DMS53 treated with DMSO at 0.1 percent for 48 hours (cell line): ENCODE measurements at regions not wholly inside any gene's neighbourhood (a gene's known extent, or its start where the extent isn't known, plus 50 kb on each side); places are given as distances from the start of the nearest gene placed in this dataset.
"Not testable (repeated sequence)": the region's sequence is repeated elsewhere in the genome, so short reads cannot be mapped to it uniquely, and the experiment has no call there.

Source experiments
- DNase-seq: peaks from one replicate; lab custom pipeline; 2025; ENCODE audit not compliant: unreplicated experiment; lab: John Stamatoyannopoulos, UW

DNA sequence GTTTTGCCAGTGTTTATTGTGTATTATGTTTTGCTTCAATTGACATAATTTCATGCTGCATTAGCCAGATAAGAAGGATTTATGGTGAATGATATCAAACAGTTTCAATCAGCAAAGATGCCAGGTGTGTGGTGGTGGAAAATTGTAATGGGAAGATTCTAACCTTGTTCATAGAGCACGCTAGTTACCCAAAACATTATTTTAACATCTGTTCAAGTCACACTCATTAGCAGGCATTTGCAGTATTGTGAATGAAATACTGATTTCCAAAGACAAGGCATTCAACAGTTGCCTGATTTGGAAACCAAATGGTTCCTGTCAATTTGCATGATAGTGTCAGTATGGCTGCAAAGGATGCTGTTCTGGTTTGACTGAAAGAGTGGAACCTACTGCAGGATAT lies 129.7 kb downstream of the EPC1 start:
- no peak for DNase-seq

DNA sequence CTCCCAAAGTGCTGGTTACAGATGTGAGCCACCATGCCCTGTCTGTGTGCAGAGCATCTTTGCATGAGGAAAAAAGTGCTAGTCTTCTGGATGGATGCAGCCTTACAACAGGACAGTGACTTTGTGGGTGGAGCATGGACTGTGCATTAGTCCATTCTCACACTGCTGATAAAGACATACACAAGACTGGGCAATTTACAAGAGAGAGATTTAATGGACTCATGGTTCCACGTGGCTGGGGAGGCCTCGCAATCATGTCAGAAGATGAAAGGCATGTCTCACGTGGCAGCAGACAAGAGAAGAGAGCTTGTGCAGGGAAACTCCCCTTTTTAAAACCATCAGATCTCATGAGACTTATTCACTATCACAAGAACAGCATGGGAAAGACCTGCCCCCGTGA lies 133.1 kb downstream of the EPC1 start:
- not testable (repeated sequence) for DNase-seq

- no peak for DNase-seq
Observed at GRCh38 chr10:32211046-32211363, 136.0 kb downstream of the EPC1 start.

DNA sequence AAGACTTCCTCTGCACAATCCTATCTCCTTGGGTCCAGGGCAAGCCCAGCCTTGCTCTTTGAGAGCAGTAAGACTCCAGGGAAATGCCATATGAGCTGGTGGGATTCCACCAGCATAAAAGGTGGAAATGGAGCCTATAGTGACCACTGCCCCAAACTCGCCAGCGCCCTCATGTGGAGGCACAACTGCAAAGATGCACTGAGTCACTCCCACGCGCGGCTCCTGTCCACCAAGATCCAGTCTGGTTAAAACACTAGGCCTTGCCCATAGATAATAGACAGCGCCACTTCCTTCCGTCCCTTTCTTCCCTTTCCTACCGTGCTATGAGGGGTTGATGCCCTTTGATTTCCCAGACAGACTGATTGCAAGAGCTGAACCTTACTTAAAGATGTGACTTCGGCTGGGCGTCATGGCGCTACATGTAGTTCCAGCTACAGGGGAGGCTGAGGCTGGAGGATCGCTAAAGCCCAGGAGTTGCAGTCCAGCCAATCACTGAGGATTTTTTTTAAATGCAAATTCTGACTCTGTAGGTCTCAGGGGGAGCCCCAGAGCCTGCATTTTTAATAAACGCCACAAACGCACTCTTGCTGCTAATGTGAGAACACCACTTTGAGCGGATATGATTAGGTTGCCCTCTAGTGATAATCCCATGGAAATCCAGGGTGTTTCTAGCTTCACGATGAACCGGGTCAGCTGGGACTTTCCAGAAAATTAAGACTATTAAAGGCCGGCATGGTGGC lies 136.5 kb downstream of the EPC1 start:
- peak; percentile 30 for DNase-seq

DNA sequence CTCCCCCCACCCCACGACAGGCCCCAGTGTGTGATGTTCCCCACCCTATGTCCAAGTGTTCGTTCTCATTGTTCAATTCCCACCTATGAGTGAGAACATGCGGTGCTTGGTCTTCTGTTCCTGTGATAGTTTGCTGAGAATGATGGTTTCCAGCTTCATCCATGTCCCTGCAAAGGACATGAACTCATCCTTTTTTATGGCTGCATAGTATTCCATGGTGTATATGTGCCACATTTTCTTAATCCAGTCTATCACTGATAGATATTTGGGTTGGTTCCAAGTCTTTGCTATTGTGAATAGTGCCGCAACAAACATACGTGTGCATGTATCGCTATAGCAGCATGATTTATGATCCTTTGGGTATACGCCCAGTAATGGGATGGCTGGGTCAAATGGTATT lies 139.0 kb downstream of the EPC1 start:
- DNase-seq: not testable (repeated sequence)

- DNase-seq: peak; percentile 65
Observed at GRCh38 chr10:32207544-32207943, 139.4 kb downstream of the EPC1 start.

DNA sequence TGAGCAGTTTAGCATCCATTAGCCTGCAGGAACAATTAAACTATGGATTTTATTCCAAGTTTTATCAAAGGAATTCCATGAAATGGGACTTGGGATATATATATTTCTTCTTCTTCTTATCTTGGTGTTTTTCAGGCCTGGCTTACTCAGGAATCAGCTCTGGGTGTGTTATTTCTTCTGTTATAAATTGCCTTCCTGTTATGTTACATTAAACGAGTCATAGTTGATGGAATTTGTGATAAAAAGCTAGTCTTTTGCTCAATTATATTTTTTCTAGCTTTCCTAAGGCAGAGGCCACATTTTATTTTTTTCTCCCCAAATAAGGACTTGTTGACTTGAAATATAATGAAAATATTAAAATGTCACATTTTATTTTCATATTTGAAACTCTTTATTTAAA lies 141.3 kb downstream of the EPC1 start:
- no peak for DNase-seq

DNA sequence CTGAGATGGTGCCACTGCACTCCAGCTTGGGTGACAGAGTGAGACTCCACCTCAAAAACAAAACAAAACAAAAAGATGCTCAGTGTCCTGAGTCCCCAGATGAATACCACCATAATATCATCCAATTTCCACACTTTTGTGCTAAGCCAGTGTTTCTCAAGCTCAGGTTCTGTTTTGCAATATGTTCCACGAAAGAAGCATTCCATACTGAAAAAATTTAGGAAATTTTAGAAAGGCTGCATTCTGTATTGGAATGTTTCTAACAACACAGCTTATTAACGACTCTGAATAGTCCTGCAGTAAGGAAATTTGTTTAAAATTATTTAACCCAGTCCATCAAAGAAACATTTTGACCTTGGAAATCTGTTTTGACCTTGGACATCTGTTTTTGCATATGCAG lies 142.4 kb downstream of the EPC1 start:
- no peak for DNase-seq

DNA sequence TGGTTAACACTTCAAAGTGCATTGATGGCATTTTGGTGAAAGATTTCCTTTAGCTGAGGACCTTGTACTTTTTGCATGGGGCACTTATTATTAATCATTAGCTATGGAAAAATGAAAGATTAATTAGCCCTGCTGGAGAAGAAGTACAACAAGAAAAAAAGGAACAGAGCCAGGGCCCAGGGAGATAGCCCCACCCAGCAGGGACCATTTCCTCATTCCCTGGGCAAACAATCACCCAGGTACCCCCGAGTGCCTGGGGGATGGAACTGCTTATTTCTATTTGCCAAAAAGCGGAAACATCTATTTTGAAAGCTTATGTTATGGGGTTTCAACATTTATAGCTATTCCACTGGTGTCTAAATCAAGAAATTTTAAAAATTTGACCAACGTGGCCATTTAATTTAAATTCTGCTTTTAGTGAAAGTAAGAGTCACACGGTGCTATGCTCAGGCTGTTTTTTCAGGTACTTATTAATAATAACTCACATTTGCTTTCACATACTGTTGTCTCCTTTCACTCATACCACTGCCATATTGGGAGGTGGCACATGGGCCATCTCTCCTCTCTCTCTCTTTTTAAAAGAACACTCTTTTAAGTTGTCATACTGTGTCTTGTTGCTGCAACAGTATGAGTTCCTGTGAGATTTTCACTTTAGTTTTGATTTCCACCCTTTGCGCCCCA lies 143.6 kb upstream of the KIF5B start:
- no peak for DNase-seq

- no peak for DNase-seq
Observed at GRCh38 chr10:32197423-32197822, 141.2 kb upstream of the KIF5B start.

GRCh38 chr10:32190890-32191491 lies 134.8 kb upstream of the KIF5B start:
- peak; percentile 17 for DNase-seq

DNA sequence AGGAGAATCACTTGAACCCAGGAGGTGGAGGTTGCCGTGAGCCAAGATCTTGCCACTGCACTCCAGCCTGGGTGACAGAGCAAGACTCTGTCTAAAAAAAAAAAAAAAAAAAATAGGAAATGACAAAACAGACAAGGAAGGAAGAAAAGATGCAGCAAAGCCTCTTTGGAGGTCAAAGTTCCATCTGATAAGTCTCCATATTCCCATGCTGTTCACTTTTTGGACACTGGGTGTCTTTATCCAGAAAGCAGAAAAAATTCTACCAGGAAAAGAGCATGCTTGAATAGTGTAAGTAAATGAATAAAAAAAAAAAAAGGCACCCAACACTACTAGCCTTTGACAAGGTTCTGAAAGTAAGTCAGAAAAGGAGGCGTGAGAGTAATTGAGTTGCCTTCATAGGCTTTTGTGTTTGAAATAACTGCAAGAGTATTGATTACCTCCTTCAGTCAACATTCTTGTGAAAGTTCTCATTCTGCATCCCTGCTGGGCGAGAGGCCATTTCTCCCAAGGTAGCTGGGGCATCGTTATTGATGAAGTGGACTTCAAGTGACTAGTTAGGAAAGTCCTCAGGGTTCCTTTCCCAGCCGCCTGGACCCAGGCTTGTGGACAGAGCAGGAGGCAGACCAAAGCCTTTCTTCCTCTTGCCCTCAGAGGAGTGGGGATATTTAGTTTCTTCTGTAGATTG lies 133.3 kb upstream of the KIF5B start:
- DNase-seq: no peak

GRCh38 chr10:32188601-32189000 lies 132.4 kb upstream of the KIF5B start:
- DNase-seq: not testable (repeated sequence)

DNA sequence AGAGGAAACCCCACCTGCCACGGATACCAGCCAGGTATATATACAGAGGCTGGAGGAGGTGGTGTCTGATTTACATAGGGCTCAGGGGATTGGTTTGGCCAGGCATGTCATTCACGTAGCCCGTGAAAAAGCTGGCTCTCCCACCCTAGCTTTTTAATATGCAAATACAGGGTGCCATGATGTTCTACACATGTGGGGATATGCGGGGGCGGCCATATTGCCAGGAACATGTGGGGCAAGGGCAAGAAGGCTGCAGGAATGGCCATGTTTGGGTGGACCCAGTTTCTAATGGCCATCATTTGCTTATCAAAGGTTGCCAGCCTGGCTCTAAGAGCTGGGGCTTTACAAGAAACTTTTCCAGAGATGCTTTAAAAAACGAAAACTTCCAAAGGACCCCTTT lies 131.5 kb upstream of the KIF5B start:
- no peak for DNase-seq

GRCh38 chr10:32183652-32184051 lies 127.4 kb upstream of the KIF5B start:
- DNase-seq: not testable (repeated sequence)

- DNase-seq: no peak
Observed at GRCh38 chr10:32182476-32182875, 126.3 kb upstream of the KIF5B start.

DNA sequence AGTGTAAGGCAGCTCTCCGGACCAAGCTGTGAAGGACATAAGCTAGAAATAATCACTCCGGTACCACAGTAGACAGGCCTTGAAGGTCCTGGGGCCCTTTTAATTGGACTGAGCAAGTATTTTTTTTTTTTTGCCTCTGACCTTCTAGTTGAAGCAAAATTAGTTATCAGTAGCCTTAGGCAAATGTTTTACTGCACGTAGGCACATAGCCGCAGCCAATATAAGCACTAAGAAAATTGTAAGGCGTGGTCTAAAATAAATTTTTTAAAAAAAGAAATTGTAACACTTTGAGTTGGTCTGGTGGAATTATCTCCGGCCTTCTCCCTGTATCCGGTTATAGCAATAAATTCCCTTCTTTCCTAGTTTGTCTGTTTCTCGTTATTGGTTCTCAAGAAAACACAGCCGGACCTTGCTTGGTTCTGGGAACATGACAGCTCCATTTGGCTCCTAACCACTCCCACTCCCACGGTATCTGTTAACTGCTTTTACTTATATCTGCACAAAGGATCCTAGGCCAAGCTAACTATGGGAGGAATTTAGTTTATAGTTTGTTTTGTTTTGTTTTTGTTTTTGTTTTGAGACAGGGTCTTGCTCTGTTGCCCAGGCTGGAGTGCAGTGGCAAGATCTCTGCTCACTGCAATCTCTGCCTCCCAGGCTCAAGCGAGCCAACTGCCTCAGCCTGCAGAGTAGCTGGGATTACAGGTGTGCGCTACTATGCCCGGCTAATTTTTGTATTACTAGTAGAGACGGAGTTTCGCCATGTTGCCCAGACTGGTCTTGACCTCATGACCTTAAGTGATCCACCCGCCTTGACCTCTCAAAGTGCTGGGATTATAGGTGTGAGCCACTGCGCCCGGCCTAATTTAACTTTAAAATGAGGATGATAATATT lies 124.4 kb upstream of the KIF5B start:
- DNase-seq: no peak

DNA sequence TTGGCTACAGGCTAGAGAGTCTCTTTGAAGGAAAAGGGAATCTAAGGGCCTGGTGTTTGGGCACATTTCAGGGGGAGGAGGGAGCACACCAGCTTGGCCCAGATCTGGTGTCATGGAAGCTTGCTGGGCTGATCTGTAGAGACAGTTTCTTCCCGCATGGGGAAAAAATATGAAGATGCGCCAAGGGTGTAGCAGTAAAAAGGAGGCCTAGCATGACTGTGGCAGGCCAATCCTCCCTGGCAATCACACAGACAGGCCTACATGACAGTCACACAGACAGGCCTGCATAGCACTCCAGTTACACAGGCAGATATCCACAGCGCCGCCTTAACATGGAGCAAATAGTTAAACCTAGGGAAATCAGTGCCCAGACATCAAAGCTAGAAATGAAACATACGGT lies 123.6 kb upstream of the KIF5B start:
- no peak for DNase-seq

DNA sequence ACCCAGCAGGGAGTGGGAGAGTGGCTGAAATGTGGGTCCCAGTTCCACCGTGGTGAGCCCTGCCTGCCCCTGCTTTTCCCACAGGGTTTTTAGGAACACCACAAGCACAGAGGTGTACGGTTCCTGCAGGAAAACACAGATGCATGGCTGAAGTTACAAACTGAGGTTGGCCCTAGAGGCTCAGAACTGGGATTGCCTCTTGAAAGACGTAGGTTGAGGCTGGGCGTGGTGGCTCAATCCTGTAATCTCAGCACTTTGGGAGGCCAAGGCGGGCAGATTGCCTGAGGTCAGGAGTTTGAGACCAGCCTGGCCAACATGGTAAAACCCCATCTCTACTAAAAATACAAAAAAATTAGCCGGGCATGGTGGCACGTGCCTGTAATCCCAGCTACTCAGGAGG lies 121.4 kb upstream of the KIF5B start:
- DNase-seq: not testable (repeated sequence)

DNA sequence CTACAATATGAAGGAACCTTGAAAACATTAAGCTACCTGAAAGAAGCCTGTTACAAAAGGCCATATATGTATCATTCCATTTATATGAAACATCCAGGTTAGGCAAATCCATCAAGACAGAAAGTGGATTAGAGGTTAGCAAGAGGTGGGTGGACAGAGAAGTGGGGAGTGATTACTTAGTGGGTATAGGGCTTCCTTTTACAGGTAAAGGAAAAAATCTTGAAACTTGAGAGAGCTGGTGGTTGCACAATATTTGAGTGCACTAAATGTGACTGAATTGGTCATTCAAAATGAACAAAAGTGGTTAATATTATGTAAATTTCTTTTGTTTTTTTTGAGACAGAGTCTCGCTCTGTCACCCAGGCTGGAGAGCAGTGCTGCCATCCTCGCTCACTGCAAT lies 119.4 kb upstream of the KIF5B start:
- no peak for DNase-seq

DNA sequence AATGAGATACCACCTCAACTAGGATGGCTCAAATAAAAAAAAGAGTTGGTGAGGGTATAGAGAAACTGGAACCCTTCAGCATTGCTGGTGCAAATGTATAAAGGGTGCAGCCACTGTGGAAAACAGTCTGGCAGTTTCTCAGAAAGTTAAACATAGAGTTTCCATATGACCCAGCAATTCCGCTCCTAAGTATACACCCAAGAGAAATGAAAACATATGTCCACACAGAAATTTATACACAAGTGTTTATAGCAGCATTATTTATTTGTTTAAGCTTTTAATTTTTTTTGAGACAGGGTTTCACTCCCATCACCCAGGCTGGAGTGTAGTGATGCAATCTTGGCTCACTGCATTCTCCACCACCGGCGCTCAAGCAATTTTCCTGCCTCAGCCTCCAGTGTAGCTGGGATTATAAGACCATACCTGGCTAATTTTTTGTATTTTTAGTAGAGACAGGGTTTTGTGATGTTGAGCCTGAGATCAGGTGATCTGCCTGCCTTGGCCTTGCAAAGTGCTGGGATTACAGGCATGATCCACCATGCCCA lies 118.2 kb upstream of the KIF5B start:
- no peak for DNase-seq
